HepG2 (cell line): ENCODE measurements at regions not wholly inside any gene's neighbourhood (a gene's known extent, or its start where the extent isn't known, plus 50 kb on each side); places are given as distances from the start of the nearest gene placed in this dataset.

ENCODE experiments used
- CBX2 ChIP-seq, 2 experiments: fragments of 200-600 bp in 1 of 2; sonication (generic); formaldehyde crosslinking in 1 of 2; IDR thresholded peaks; 2 replicates each; pipeline versions ENCODE4 v1.7.0 to v1.8.1; 2018 to 2022; ENCODE audit warnings: low read depth in 2 of 2, low read length in 1 of 2, mild to moderate bottlenecking in 1 of 2, missing genetic modification reagents in 1 of 2
- E2F1 ChIP-seq: sonication (generic); formaldehyde crosslinking; IDR thresholded peaks from 2 replicates; pipeline ENCODE4 v1.5.0; 2020; ENCODE audit warnings: missing genetic modification reagents
- HMG20A ChIP-seq: IDR thresholded peaks from 2 replicates; pipeline ENCODE4 v1.6.1; 2016; ENCODE audit warnings: borderline replicate concordance
- PHF20 ChIP-seq: sonication (generic); formaldehyde crosslinking; IDR thresholded peaks from 2 replicates; pipeline ENCODE4 v1.5.0; 2020; ENCODE audit warnings: mild to moderate bottlenecking, missing genetic modification reagents
- SETDB1 ChIP-seq: sonication (generic); formaldehyde crosslinking; IDR thresholded peaks from 2 replicates; pipeline ENCODE4 v1.5.1; 2020; ENCODE audit warnings: missing genetic modification reagents, mild to moderate bottlenecking, borderline replicate concordance
- SOX13 ChIP-seq, 3 experiments: fragments of 450-650 bp in 1 of 3; sonication (generic) in 1 of 3; formaldehyde crosslinking in 1 of 3; IDR thresholded peaks in 2 of 3; conservative IDR thresholded peaks in 1 of 3; 2 replicates each; pipeline versions ENCODE4 v1.5.0 to v1.6.1; 2016 to 2020; ENCODE audit warnings: antibody characterized with exemption in 1 of 3, mild to moderate bottlenecking in 1 of 3, missing compliant biosample characterization in 1 of 3, missing genetic modification reagents in 1 of 3, moderate library complexity in 1 of 3
- UBTF ChIP-seq: sonication (generic); formaldehyde crosslinking; IDR thresholded peaks from 2 replicates; pipeline ENCODE4 v1.4.0; 2020; ENCODE audit warnings: mild to moderate bottlenecking, missing genetic modification reagents
- ZFYVE20 ChIP-seq: sonication (generic); formaldehyde crosslinking; IDR thresholded peaks from 2 replicates; pipeline ENCODE4 v1.8.0; 2023; ENCODE audit warnings: low read depth, mild to moderate bottlenecking, moderate library complexity, missing genetic modification reagents, borderline replicate concordance
- ZNF24 ChIP-seq: fragments of 450-650 bp; IDR thresholded peaks from 2 replicates; pipeline ENCODE4 v1.6.1; 2017; ENCODE audit warnings: antibody characterized with exemption, mild to moderate bottlenecking
- ZNF335 ChIP-seq: sonication (generic); formaldehyde crosslinking; IDR thresholded peaks from 2 replicates; pipeline ENCODE4 v1.4.0; 2020; ENCODE audit warnings: missing genetic modification reagents
- ZNF703 ChIP-seq: sonication (generic); formaldehyde crosslinking; IDR thresholded peaks from 2 replicates; pipeline ENCODE4 v1.5.1; 2020; ENCODE audit warnings: missing genetic modification reagents, mild to moderate bottlenecking, moderate library complexity, borderline replicate concordance
- TF ChIP-seq, protein P1 (sequence below): sonication (generic); formaldehyde crosslinking; IDR thresholded peaks from 2 replicates; pipeline ENCODE4 v1.4.0; 2020; ENCODE audit warnings: mild to moderate bottlenecking, missing genetic modification reagents

DNA sequence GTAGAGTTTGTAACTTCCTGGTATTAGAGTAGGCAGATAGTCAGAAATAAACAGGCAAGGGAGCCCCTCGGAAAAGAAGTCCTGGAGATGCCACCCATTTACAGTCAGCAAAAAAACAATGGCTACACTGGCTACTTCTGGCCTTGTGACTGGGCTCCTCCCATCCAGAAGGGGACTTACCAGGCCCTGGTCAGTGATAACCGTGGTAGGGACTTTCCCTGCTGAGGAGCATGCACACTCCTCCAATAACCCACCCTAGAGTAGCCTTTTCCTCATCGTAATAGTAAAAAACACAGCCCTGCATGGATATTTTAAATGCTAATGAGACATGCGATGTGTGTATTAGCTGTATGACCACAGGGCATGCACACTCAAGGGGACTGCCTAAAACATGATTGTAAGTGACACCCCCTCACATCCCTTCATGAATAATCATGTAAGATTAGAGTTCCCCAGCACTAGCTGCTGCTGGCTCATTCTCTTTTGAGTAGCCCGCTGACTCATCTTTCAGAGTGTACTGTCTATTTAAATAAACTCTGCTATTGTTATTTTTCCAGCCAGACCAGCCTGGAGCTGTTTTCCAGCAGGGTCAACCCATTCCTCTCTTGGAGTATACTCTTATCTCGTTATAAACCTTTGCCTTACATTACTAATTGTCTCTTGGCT is 413.8 kb upstream of the TMTC1 start (continued):
- TF ChIP-seq UBTF (CRISPR knock-in tag) (no peak), HMG20A (CRISPR knock-in tag) (no peak), ZNF703 (CRISPR knock-in tag) (no peak), E2F1 (CRISPR knock-in tag) (no peak), SETDB1 (CRISPR knock-in tag) (no peak), ZNF335 (CRISPR knock-in tag) (no peak), SOX13 (IDR thresholded peaks at IDR 0.05) (no peak), SOX13 (CRISPR knock-in tag; conservative IDR thresholded peaks at IDR 0.05 in 1 of 2, IDR thresholded peaks at IDR 0.05 in 1 of 2) (no peak), PHF20 (CRISPR knock-in tag) (no peak), ZNF24 (no peak), CBX2 (IDR thresholded peaks at IDR 0.05; ENCODE audit: low read depth, low read length) (no peak), CBX2 (CRISPR knock-in tag; IDR thresholded peaks at IDR 0.05; ENCODE audit: low read depth) (no peak), ZFYVE20 (CRISPR knock-in tag) (no peak)
- TF ChIP-seq, protein P1, sequence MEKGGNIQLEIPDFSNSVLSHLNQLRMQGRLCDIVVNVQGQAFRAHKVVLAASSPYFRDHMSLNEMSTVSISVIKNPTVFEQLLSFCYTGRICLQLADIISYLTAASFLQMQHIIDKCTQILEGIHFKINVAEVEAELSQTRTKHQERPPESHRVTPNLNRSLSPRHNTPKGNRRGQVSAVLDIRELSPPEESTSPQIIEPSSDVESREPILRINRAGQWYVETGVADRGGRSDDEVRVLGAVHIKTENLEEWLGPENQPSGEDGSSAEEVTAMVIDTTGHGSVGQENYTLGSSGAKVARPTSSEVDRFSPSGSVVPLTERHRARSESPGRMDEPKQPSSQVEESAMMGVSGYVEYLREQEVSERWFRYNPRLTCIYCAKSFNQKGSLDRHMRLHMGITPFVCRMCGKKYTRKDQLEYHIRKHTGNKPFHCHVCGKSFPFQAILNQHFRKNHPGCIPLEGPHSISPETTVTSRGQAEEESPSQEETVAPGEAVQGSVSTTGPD (CRISPR knock-in tag) = no peak
